IPS-15b (cell line): ENCODE measurements at regions not wholly inside any gene's neighbourhood (a gene's known extent, or its start where the extent isn't known, plus 50 kb on each side); places are given as distances from the start of the nearest gene placed in this dataset.

Experiments
- H3K27me3 ChIP-seq: one replicate; pipeline ENCODE4 v1.6.1; 2013; ENCODE audit warnings: low read length; ENCODE audit not compliant: control insufficient read depth, insufficient read depth
- H3K36me3 ChIP-seq: one replicate; pipeline ENCODE4 v1.6.1; 2013; ENCODE audit warnings: low read length; ENCODE audit not compliant: control insufficient read depth, insufficient read depth
- H3K4me1 ChIP-seq: one replicate; pipeline ENCODE4 v1.6.1; 2013; ENCODE audit warnings: mild to moderate bottlenecking, low read length; ENCODE audit not compliant: control insufficient read depth, insufficient read depth
- H3K4me3 ChIP-seq: one replicate; pipeline ENCODE4 v1.5.1; 2013; ENCODE audit warnings: low read depth, low read length
- H3K9ac ChIP-seq: one replicate; pipeline ENCODE4 v1.6.1; 2013; ENCODE audit warnings: low read depth, mild to moderate bottlenecking, low read length
- H3K9me3 ChIP-seq: one replicate; pipeline ENCODE4 v1.6.1; 2013; ENCODE audit warnings: mild to moderate bottlenecking, low read length; ENCODE audit not compliant: control insufficient read depth, insufficient read depth

GRCh38 chr1:11377954-11378353 lies 101.0 kb upstream of the DISP3 start:
- no peak overlapping the region for H3K9ac ChIP-seq
- H3K4me3 ChIP-seq, result no peak overlapping the region
- no peaks in the 10 kb centered on the region for H3K9me3 ChIP-seq
- H3K36me3 ChIP-seq, result no peaks in the 10 kb centered on the region
- H3K4me1 ChIP-seq, result no peaks in the 10 kb centered on the region
- no peaks in the 10 kb centered on the region for H3K27me3 ChIP-seq

- Histone ChIP-seq H3K9ac (no peak overlapping the region), H3K9me3 (no peaks in the 10 kb centered on the region), H3K4me3 (no peak overlapping the region), H3K27me3 (no peaks in the 10 kb centered on the region), H3K4me1 (no peaks in the 10 kb centered on the region), H3K36me3 (no peaks in the 10 kb centered on the region)
These were observed 99.1 kb upstream of the DISP3 start for GRCh38 chr1:11379851-11380250.

DNA sequence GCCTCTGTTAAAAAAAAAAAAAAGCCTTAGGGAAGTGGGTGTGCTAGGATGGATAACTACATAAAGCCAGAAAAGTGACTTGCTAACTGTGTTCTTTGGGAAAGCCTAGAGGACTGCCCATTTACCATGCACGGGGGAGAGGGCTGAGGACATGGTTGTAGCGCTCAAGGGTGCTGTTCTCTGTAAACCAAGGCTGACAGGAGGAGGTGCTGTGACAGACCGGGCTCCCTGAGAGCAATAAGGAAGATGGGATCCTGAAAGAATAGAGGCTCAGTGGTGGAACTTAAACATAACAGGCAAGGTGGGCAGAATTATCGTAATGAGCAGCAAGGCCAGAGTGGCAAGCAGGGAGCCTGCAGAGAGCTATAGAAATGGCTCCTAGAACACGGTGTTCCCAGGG lies 98.5 kb upstream of the DISP3 start:
- Histone ChIP-seq H3K4me1 (no peaks in the 10 kb centered on the region), H3K9ac (no peak overlapping the region), H3K9me3 (no peaks in the 10 kb centered on the region), H3K36me3 (no peaks in the 10 kb centered on the region), H3K4me3 (no peak overlapping the region), H3K27me3 (no peaks in the 10 kb centered on the region)

DNA sequence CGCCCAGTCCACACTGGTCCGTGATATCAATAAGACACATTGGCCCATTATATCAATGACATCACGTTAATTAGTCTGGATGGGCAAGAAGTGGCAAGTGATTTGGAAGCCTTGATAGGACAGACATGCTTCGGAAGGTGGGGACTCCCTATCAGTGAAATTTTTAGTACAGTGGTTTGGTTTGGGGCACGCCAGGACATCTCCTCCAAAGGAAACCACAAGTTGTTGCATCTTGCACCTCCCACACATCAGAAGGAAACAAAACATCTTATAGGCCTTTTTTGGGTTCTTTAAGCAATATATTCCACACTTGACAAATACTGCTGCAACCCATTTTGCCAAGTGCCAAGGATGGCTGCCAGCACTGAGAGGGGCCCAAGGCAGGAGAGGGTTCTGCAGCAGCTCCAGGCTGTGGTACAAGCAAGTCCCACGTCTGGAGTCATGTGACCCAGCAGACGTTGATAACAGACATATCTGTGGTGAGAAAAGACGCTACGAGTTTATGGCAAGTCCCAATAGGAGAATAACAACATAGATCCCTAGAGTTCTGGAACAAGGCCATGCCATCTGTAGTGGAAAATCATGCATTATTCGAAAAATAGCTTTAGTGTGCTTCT lies 95.3 kb upstream of the DISP3 start:
- no peak overlapping the region for H3K9ac ChIP-seq
- no peaks in the 10 kb centered on the region for H3K27me3 ChIP-seq
- H3K36me3 ChIP-seq, result no peaks in the 10 kb centered on the region
- no peaks in the 10 kb centered on the region for H3K4me1 ChIP-seq
- no peaks in the 10 kb centered on the region for H3K9me3 ChIP-seq
- no peak overlapping the region for H3K4me3 ChIP-seq

DNA sequence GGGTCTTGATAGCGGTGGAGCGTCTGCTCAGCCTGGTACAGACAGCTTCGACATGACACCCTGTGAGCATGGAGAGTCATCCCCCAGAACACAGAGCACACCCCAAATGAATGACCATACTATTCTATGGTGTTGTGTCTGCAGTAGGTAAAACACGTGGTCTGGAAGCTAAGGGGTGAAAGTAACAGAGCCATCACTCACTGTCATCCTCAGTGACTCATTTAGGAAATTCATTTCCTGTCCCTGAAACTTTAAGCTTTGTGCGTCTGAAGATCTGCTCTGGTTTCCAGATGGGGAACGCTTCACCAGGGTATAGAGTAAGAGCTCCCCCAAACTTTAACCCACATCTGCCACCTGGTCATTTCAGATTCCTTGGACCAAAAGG lies 94.8 kb upstream of the DISP3 start:
- Histone ChIP-seq H3K36me3 (no peaks in the 10 kb centered on the region), H3K4me3 (no peak overlapping the region), H3K9me3 (no peaks in the 10 kb centered on the region), H3K9ac (no peak overlapping the region), H3K27me3 (no peaks in the 10 kb centered on the region), H3K4me1 (no peaks in the 10 kb centered on the region)

DNA sequence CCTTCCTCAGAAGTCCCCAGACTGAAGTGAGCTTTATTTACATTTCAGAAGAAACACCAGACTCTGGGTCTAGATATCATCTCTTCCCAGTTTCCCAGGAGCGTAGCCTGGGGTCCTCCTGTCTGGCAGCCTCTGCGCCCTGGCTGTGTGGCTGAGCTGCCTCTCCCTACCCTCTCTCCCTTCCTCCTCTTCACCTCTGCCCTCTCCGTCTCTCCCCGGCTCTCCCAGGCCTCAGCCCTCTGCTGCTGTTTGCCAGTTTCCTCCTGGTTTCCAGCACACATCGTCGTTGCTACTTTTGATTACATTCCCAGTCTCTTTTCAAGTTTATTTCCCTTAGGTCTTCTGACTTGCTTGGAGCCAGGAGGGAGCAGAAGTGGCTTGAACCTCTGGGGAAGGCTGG lies 91.1 kb upstream of the DISP3 start:
- H3K4me1 ChIP-seq, result no peaks in the 10 kb centered on the region
- H3K4me3 ChIP-seq, result no peak overlapping the region
- no peaks in the 10 kb centered on the region for H3K9me3 ChIP-seq
- peaks cover 3% of the 10 kb centered on the region for H3K27me3 ChIP-seq
- H3K9ac ChIP-seq, result no peak overlapping the region
- no peaks in the 10 kb centered on the region for H3K36me3 ChIP-seq

DNA sequence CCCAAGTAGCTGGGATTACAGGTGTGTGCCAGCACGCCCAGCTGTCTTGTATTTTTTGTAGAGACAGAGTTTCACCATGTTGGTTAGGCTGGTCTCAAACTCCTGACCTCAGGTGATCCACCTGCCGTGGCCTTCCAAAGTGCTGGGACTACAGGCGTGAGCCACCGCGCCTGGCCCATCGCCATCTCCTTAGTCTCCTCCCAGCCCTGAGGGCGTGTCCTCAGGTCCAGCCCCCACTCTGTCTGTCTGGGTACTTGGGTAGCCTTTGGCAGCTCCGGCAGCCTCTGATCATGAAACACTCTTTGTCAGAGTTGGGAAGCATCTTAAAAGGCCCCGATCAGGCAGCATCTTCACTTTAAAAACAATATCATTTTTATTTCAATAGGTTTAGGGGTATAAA lies 90.3 kb upstream of the DISP3 start:
- Histone ChIP-seq H3K4me1 (no peaks in the 10 kb centered on the region), H3K9me3 (no peaks in the 10 kb centered on the region), H3K9ac (no peak overlapping the region), H3K27me3 (peaks cover 3% of the 10 kb centered on the region), H3K4me3 (no peak overlapping the region), H3K36me3 (no peaks in the 10 kb centered on the region)

DNA sequence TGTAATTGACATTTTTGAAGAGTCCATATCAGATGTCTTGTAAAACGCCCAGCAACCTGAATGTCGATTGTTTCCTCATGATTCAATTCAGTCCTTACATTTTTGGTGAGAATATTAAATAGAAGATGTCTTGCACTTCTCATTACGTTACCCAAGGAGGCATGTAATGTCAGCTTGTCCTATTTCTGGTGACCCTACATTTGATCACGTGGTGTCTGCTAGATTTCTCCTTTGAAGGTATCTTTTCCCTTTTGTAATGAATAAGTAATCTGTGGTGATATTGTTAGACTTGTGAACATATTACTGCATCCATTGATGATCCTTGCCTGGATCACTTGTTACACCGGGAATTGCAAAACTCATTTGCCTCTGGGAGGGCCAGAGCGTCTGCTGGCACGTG lies 87.6 kb upstream of the DISP3 start:
- H3K4me3 ChIP-seq, result no peak overlapping the region
- H3K4me1 ChIP-seq, result no peaks in the 10 kb centered on the region
- H3K36me3 ChIP-seq, result no peaks in the 10 kb centered on the region
- peaks cover 3% of the 10 kb centered on the region for H3K27me3 ChIP-seq
- no peak overlapping the region for H3K9ac ChIP-seq
- H3K9me3 ChIP-seq, result no peaks in the 10 kb centered on the region

GRCh38 chr1:11391886-11392285 lies 87.1 kb upstream of the DISP3 start:
- Histone ChIP-seq H3K9ac (no peak overlapping the region), H3K4me3 (no peak overlapping the region), H3K36me3 (no peaks in the 10 kb centered on the region), H3K4me1 (no peaks in the 10 kb centered on the region), H3K9me3 (no peaks in the 10 kb centered on the region), H3K27me3 (peaks cover 3% of the 10 kb centered on the region)

DNA sequence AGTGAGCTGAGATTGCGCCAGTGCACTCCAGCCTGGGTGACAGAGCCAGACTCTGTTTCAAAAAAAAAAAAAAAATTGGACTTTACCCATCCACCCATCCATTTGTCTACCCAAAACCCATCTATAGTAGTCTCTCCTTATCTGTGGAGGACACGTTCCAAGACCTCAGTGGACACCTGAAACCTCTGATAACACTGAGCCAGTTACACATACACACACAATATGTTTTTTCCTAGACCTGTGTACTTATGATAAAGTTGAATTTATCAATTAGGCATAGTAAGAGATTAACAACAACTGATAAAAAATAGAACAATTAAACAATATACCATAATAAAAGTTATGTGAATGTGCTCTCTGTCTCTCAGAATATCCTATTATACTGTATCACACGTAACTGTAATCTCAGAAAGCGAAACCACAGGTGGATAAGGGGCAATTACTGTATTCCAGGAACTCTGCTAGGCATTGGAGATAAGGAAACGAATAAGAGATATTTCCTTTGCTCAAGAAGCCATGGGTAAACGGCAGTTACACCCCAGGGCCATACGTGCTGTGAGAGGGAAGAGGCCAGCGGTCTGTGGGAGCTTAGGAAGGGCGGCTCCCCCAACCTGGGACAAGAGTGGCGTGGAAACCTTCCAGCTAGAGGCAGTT lies 84.2 kb upstream of the DISP3 start:
- no peaks in the 10 kb centered on the region for H3K36me3 ChIP-seq
- peaks cover 3% of the 10 kb centered on the region for H3K27me3 ChIP-seq
- no peak overlapping the region for H3K4me3 ChIP-seq
- no peaks in the 10 kb centered on the region for H3K9me3 ChIP-seq
- no peak overlapping the region for H3K9ac ChIP-seq
- H3K4me1 ChIP-seq, result no peaks in the 10 kb centered on the region

DNA sequence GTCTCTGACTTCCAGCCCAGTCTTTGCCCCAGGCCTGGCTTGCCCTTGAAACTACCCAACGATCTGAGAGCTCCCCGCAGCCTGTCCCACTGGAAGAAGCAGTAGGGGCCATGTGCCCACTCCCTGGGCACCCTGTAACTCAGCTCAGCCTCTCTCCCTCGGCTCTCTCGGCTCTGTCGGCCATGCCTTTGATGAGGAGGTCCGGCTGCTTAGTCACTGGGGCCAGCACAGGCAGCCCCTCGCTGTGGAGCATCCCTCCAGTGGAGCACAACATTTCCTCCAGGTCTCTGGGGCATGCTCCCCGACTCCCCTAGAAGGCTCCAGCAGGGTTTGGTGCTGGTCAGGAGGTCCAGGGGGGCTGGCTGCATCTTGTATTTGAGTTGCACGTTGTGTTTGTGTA lies 83.3 kb upstream of the DISP3 start:
- H3K27me3 ChIP-seq, result peaks cover 3% of the 10 kb centered on the region
- no peak overlapping the region for H3K9ac ChIP-seq
- no peak overlapping the region for H3K4me3 ChIP-seq
- no peaks in the 10 kb centered on the region for H3K9me3 ChIP-seq
- no peaks in the 10 kb centered on the region for H3K36me3 ChIP-seq
- no peaks in the 10 kb centered on the region for H3K4me1 ChIP-seq

DNA sequence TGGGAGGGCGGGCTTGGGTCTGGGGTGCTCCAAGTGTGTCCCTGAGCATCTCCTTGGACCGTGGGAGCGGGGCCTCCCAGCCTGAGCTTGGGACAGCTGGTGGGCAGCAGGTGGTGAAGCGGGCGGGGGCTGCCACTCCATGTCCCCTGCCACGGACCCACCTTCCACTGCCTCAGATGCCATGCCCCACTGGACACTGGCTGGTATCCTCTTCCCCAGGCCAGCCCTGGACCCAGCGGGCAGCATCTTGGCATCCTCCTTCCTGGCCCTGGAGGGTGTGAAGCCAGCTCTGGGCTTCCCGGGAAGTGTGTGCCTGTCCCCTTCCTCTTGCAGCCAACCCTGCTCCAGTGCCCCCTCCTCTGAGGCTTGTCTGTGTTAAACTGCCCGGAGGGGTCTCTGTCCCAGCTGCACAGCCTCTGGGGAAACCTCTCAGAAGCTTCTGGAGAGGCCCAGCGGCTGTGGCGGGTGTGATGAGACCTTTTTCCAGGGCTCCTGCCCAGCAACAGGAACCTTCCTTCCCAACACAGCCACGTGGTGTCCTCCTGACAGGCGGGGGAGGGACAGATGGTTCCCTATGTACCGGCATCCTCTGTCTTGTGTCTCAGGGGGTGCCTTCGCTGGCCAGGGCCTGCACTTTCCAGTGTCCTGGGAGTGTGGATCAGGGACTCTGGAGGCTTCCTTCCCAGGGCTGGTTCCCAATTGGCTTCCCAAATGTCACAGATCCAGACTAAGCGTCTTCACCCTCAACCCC lies 81.6 kb upstream of the DISP3 start:
- Histone ChIP-seq H3K4me3 (no peak overlapping the region), H3K9me3 (no peaks in the 10 kb centered on the region), H3K9ac (no peak overlapping the region), H3K4me1 (no peaks in the 10 kb centered on the region), H3K27me3 (no peaks in the 10 kb centered on the region), H3K36me3 (no peaks in the 10 kb centered on the region)
